Motor neuron (in vitro differentiated cells): ENCODE measurements at regions not wholly inside any gene's neighbourhood (a gene's known extent, or its start where the extent isn't known, plus 50 kb on each side); places are given as distances from the start of the nearest gene placed in this dataset.
A peak's percentile ranks its signal among the peaks of the same experiment; 100 is the strongest.

Experiments used
- ATAC-seq, 8 experiments: fragments of 200-7000 bp; cut with Tn5 transposase; replicated peaks in 6 of 8; 2 replicates each; pipeline ENCODE4 v1.8.0; 2021; ENCODE audit warnings: mild to moderate bottlenecking in 8 of 8, moderate library complexity in 8 of 8
- H3K27ac ChIP-seq, 2 donors: fragments of 250-450 bp; sonication (Bioruptor Pico); 2 replicates each; pipeline ENCODE4 v1.9.0; 2021; ENCODE audit warnings: antibody characterized with exemption in 2 of 2, mild to moderate bottlenecking in 2 of 2, moderate library complexity in 1 of 2
- H3K4me1 ChIP-seq, 2 donors: fragments of 250-450 bp; sonication (Bioruptor Pico); replicated peaks in 1 of 2; 2 replicates each; pipeline ENCODE4 v1.6.1; 2021; ENCODE audit warnings: antibody characterized with exemption in 2 of 2, mild to moderate bottlenecking in 2 of 2, moderate library complexity in 1 of 2
- H3K4me3 ChIP-seq, 5 donors: fragments of 250-450 bp; sonication (Bioruptor Pico); 2 replicates each; pipeline ENCODE4 v1.9.0; 2021; ENCODE audit warnings: antibody characterized with exemption in 5 of 5, mild to moderate bottlenecking in 5 of 5, moderate library complexity in 4 of 5
- WGBS, 10 experiments: fragments of 450-650 bp; shearing (Covaris generic); methylation state at CpG; one replicate each; pipeline ENCODE4 v1.0.0; 2022; 5-methylcytosine and 5-hydroxymethylcytosine counted together
- in situ Hi-C, 9 experiments: fragments of 400-800 bp; cut with MboI; loops; one replicate each; pipeline ENCODE4 v1.15.0; 2021; ENCODE audit warnings: low sequenced_read_pairs in 9 of 9, low pct_unique_long_range_greater_than_20kb in 2 of 9; ENCODE audit not compliant: unreplicated experiment in 9 of 9

- in situ Hi-C loops, result no loop called here
- Histone ChIP-seq H3K4me3 (no peak overlapping the region), H3K4me1 (no peaks in the 10 kb centered on the region), H3K27ac (no peak overlapping the region)
- ATAC-seq, result peak in 3 of 8 experiments; percentile 46 to 56 (median 53)
- 7 to 87% (median 60%) methylated on average over 3 to 8 of the region's 17 CpGs; no CpG with 5 or more reads in 1 of the 10 experiments for WGBS, 10 experiments
Observed at GRCh38 chr9:107737987-107738743, 248.6 kb upstream of the KLF4 start.

- H3K4me1 ChIP-seq, result no peaks in the 10 kb centered on the region
- no peak for ATAC-seq
- no peak overlapping the region for H3K27ac ChIP-seq
- no peak overlapping the region for H3K4me3 ChIP-seq
- WGBS, 10 experiments, result 29 to 100% (median 75%) methylated on average over 1 to 5 of the region's 5 CpGs
- in situ Hi-C loops, result no loop called here
Observed at GRCh38 chr9:107737610-107737986, 248.0 kb upstream of the KLF4 start.

- ATAC-seq, result no peak
- Histone ChIP-seq H3K27ac (no peak overlapping the region), H3K4me1 (no peaks in the 10 kb centered on the region), H3K4me3 (no peak overlapping the region)
- in situ Hi-C loops, result no loop called here
- WGBS, 10 experiments, result 40 to 100% (median 83%) methylated on average over 1 of the region's 1 CpG; no CpG with 5 or more reads in 4 of the 10 experiments
Observed at GRCh38 chr9:107735821-107736220, 246.3 kb upstream of the KLF4 start.

GRCh38 chr9:107734256-107735013 is 244.9 kb upstream of the KLF4 start:
- peak in 3 of 8 experiments; percentile 24 to 58 (median 54) for ATAC-seq
- in situ Hi-C loops, result no loop called here
- WGBS, 10 experiments, result 27 to 100% (median 82%) methylated on average over 1 to 8 of the region's 9 CpGs
- Histone ChIP-seq H3K4me1 (no peaks in the 10 kb centered on the region), H3K27ac (no peak overlapping the region), H3K4me3 (no peak overlapping the region)

- peak in 3 of 8 experiments; percentile 32 to 61 (median 57) for ATAC-seq
- Histone ChIP-seq H3K4me3 (no peak overlapping the region), H3K27ac (no peak overlapping the region), H3K4me1 (no peaks in the 10 kb centered on the region)
- in situ Hi-C loops, result no loop called here
- 9 to 100% (median 80%) methylated on average over 1 to 5 of the region's 5 CpGs; no CpG with 5 or more reads in 3 of the 10 experiments for WGBS, 10 experiments
Observed at GRCh38 chr9:107733523-107733894, 243.9 kb upstream of the KLF4 start.

- Histone ChIP-seq H3K4me3 (no peak overlapping the region), H3K4me1 (no peaks in the 10 kb centered on the region), H3K27ac (no peak overlapping the region)
- in situ Hi-C loops, result no loop called here
- peak in 3 of 8 experiments; percentile 23 to 50 (median 40) for ATAC-seq
- WGBS, 10 experiments, result 0 to 100% (median 58%) methylated on average over 1 to 7 of the region's 8 CpGs
Observed at GRCh38 chr9:107732781-107733522, 243.4 kb upstream of the KLF4 start.

- no peaks in the 10 kb centered on the region for H3K4me1 ChIP-seq
- no peak for ATAC-seq
- in situ Hi-C loops, result no loop called here
- no peak overlapping the region for H3K4me3 ChIP-seq
- 77 to 100% (median 90%) methylated on average over 1 to 5 of the region's 6 CpGs; no CpG with 5 or more reads in 2 of the 10 experiments for WGBS, 10 experiments
- H3K27ac ChIP-seq, result no peak overlapping the region
Observed at GRCh38 chr9:107731115-107731762, 241.7 kb upstream of the KLF4 start.

GRCh38 chr9:107730666-107731065 is 241.1 kb upstream of the KLF4 start:
- Histone ChIP-seq H3K27ac (no peak overlapping the region), H3K4me1 (no peaks in the 10 kb centered on the region), H3K4me3 (no peak overlapping the region)
- WGBS, 10 experiments, result 100% methylated on average over 1 of the region's 1 CpG; no CpG with 5 or more reads in 6 of the 10 experiments
- ATAC-seq, result no peak
- in situ Hi-C loops, result no loop called here

- no peak for ATAC-seq
- no peak overlapping the region for H3K4me3 ChIP-seq
- H3K27ac ChIP-seq, result no peak overlapping the region
- no peaks in the 10 kb centered on the region for H3K4me1 ChIP-seq
- WGBS, 10 experiments, result 20 to 100% (median 69%) methylated on average over 1 to 5 of the region's 5 CpGs
- in situ Hi-C loops, result no loop called here
Observed at GRCh38 chr9:107727086-107727780, 237.7 kb upstream of the KLF4 start.

GRCh38 chr9:107723015-107723414 is 233.4 kb upstream of the KLF4 start:
- Histone ChIP-seq H3K4me3 (no peak overlapping the region), H3K27ac (no peak overlapping the region), H3K4me1 (no peaks in the 10 kb centered on the region)
- in situ Hi-C loops, result no loop called here
- no peak for ATAC-seq
- 49 to 100% (median 73%) methylated on average over 1 to 4 of the region's 4 CpGs; no CpG with 5 or more reads in 1 of the 10 experiments for WGBS, 10 experiments

- Histone ChIP-seq H3K4me1 (no peaks in the 10 kb centered on the region), H3K27ac (no peak overlapping the region), H3K4me3 (no peak overlapping the region)
- ATAC-seq, result peak in 2 of 8 experiments; percentile 34 to 54
- in situ Hi-C loops, result no loop called here
- WGBS, 10 experiments, result 33 to 100% (median 57%) methylated on average over 1 to 5 of the region's 5 CpGs; no CpG with 5 or more reads in 1 of the 10 experiments
Observed at GRCh38 chr9:107721705-107722245, 232.2 kb upstream of the KLF4 start.

GRCh38 chr9:107720501-107720900 is 230.9 kb upstream of the KLF4 start:
- ATAC-seq, result no peak
- in situ Hi-C loops, result no loop called here
- 29 to 100% (median 79%) methylated on average over 1 to 2 of the region's 2 CpGs; no CpG with 5 or more reads in 1 of the 10 experiments for WGBS, 10 experiments
- no peak overlapping the region for H3K4me3 ChIP-seq
- no peak overlapping the region for H3K27ac ChIP-seq
- H3K4me1 ChIP-seq, result no peaks in the 10 kb centered on the region
